HL-60 (cell line): ENCODE measurements at regions not wholly inside any gene's neighbourhood (a gene's known extent, or its start where the extent isn't known, plus 50 kb on each side); places are given as distances from the start of the nearest gene placed in this dataset.

Source experiments
- DNase-seq, 2 experiments: peaks; one replicate each; pipeline ENCODE4 v3.0.0-alpha.2; 2010 to 2020; ENCODE audit warnings: low read depth in 1 of 2, low spot score in 1 of 2
- H3K27ac ChIP-seq: fragments of 250-450 bp; sonication (Bioruptor Pico); replicated peaks from 2 replicates; pipeline ENCODE4 v1.5.1; 2020; ENCODE audit warnings: mild to moderate bottlenecking, moderate library complexity
- H3K27me3 ChIP-seq: fragments of 250-450 bp; sonication (Bioruptor Pico); 2 replicates; pipeline ENCODE4 v1.5.1; 2021; ENCODE audit warnings: mild to moderate bottlenecking, moderate library complexity; ENCODE audit not compliant: insufficient read depth, poor library complexity, severe bottlenecking
- H3K4me3 ChIP-seq: replicated peaks from 2 replicates; pipeline ENCODE4 v1.5.1; 2011; ENCODE audit warnings: mild to moderate bottlenecking, control low read depth, low read length; ENCODE audit not compliant: insufficient read depth
- GABPA ChIP-seq: IDR thresholded peaks from 2 replicates; pipeline ENCODE4 v1.6.1; 2012; ENCODE audit warnings: low read depth
- POLR2AphosphoS5 ChIP-seq: IDR thresholded peaks from 2 replicates; pipeline ENCODE4 v1.6.1; 2012; ENCODE audit warnings: low read depth
- SPI1 ChIP-seq: IDR thresholded peaks from 2 replicates; pipeline ENCODE4 v1.6.1; 2012; ENCODE audit warnings: low read depth, mild to moderate bottlenecking, borderline replicate concordance
- TF ChIP-seq, protein P1 (sequence below): IDR thresholded peaks from 2 replicates; pipeline ENCODE4 v1.6.1; 2012; ENCODE audit warnings: low read depth; ENCODE audit not compliant: insufficient replicate concordance
- TF ChIP-seq, protein P2 (sequence below): IDR thresholded peaks from one replicate; pipeline ENCODE4 v1.5.1; 2011; ENCODE audit warnings: low read length, control low read depth, inconsistent platforms; ENCODE audit not compliant: insufficient read depth

DNA sequence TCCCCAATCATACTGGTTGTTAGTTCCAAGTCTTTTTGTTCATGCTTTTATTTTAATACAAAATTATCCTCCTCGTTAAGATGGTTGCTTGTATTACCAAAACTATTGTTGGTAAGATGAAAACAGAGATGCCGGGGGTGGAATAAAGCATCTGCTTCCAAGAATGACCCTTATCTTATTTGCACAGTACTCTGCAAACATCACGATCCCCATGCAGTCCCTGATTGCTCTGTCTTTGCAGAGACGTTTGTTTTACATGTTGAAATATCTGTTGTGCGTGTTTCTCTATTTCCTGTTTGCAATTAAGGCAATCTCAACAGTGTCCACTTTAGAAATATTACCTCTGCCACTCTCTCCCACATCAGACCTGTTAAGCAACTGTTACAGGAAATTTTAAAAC lies 141.3 kb upstream of the NCAM2 start:
- Histone ChIP-seq H3K27me3 (no peaks in the 10 kb centered on the region), H3K27ac (no peak overlapping the region), H3K4me3 (no peak overlapping the region)
- DNase-seq = no peak
- TF ChIP-seq GABPA = no peak
- TF ChIP-seq, protein P1, sequence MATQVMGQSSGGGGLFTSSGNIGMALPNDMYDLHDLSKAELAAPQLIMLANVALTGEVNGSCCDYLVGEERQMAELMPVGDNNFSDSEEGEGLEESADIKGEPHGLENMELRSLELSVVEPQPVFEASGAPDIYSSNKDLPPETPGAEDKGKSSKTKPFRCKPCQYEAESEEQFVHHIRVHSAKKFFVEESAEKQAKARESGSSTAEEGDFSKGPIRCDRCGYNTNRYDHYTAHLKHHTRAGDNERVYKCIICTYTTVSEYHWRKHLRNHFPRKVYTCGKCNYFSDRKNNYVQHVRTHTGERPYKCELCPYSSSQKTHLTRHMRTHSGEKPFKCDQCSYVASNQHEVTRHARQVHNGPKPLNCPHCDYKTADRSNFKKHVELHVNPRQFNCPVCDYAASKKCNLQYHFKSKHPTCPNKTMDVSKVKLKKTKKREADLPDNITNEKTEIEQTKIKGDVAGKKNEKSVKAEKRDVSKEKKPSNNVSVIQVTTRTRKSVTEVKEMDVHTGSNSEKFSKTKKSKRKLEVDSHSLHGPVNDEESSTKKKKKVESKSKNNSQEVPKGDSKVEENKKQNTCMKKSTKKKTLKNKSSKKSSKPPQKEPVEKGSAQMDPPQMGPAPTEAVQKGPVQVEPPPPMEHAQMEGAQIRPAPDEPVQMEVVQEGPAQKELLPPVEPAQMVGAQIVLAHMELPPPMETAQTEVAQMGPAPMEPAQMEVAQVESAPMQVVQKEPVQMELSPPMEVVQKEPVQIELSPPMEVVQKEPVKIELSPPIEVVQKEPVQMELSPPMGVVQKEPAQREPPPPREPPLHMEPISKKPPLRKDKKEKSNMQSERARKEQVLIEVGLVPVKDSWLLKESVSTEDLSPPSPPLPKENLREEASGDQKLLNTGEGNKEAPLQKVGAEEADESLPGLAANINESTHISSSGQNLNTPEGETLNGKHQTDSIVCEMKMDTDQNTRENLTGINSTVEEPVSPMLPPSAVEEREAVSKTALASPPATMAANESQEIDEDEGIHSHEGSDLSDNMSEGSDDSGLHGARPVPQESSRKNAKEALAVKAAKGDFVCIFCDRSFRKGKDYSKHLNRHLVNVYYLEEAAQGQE = no peak
- TF ChIP-seq SPI1 = no peak
- no peak for TF ChIP-seq POLR2AphosphoS5
- TF ChIP-seq, protein P2, sequence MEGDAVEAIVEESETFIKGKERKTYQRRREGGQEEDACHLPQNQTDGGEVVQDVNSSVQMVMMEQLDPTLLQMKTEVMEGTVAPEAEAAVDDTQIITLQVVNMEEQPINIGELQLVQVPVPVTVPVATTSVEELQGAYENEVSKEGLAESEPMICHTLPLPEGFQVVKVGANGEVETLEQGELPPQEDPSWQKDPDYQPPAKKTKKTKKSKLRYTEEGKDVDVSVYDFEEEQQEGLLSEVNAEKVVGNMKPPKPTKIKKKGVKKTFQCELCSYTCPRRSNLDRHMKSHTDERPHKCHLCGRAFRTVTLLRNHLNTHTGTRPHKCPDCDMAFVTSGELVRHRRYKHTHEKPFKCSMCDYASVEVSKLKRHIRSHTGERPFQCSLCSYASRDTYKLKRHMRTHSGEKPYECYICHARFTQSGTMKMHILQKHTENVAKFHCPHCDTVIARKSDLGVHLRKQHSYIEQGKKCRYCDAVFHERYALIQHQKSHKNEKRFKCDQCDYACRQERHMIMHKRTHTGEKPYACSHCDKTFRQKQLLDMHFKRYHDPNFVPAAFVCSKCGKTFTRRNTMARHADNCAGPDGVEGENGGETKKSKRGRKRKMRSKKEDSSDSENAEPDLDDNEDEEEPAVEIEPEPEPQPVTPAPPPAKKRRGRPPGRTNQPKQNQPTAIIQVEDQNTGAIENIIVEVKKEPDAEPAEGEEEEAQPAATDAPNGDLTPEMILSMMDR = no peak

DNA sequence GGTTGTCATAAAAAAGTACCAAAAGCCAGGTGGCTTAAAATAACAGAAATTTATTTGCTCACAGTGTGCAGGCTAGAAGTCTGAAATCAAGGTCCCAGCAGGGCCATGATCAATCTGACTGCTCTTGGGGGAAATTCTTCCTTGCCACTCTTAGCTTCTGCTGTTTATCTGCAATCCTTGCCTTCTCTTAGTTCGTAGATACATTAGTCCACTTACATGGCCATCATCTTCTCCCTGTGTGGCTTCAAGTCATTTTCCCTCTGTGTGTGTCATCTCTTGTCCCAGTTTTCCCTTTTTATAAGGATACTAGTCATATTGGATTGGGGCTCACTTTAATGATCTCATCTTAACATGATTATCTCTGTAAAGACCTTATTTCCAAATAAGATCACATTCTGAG lies 124.0 kb upstream of the NCAM2 start:
- DNase-seq = no peak
- Histone ChIP-seq H3K27me3 (no peaks in the 10 kb centered on the region), H3K27ac (no peak overlapping the region), H3K4me3 (no peak overlapping the region)
- TF ChIP-seq, protein P2 = no peak
- TF ChIP-seq GABPA (no peak), POLR2AphosphoS5 (no peak), SPI1 (no peak)
- TF ChIP-seq, protein P1 = no peak

DNA sequence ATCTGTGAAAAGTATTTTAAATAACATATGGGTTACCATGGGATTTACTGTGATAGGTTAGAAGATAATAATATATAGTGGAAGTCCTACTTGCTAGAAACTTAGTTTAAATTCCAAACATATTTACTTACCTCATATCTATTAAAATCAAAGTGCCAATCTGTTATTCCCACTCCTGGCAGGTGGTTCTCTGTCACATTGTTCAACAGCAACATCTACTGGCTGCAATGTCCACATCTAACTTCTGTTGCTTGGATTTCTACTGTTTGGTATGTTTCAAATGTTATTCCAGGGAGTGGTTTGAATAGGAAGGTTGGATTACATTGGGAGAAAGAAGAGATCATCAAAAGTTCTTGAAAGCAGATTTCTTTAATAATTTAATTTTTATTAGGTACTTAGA lies 122.5 kb upstream of the NCAM2 start:
- Histone ChIP-seq H3K4me3 (no peak overlapping the region), H3K27me3 (no peaks in the 10 kb centered on the region), H3K27ac (no peak overlapping the region)
- TF ChIP-seq SPI1 = no peak
- TF ChIP-seq POLR2AphosphoS5 = no peak
- TF ChIP-seq GABPA = no peak
- TF ChIP-seq, protein P2 = no peak
- TF ChIP-seq, protein P1 = no peak
- DNase-seq = no peak
